ENCODE measurements at regions not wholly inside any gene's neighbourhood (a gene's known extent, or its start where the extent isn't known, plus 50 kb on each side); places are given as distances from the start of the nearest gene placed in this dataset.
A peak's percentile ranks its signal among the peaks of the same experiment; 100 is the strongest.
"Not testable (repeated sequence)": the region's sequence is repeated elsewhere in the genome, so short reads cannot be mapped to it uniquely, and the experiment has no call there.

DNA sequence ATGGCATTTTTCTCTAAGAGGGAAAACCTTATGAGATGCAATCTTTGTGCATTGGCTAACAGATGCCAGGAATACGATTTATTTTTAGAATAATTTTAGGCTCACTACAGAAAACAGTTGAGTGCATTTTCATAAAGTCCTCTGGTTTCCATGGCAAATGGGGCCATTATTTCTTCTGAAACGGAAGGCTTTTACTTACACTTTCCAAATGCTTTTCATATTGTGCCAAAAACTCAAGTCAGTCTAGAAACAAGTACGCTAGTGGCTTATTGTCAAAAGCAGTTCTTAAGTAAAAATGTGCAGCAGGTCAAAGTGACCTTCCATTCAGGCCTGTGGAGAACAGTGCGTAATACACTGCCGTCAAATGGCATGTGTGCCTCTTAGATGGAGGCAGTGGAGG is 628.7 kb downstream of the EFNB2 start:
- no peak for DNase-seq

GRCh38 chr13:105904034-105904742 is 631.3 kb downstream of the EFNB2 start:
- no peak for DNase-seq

DNA sequence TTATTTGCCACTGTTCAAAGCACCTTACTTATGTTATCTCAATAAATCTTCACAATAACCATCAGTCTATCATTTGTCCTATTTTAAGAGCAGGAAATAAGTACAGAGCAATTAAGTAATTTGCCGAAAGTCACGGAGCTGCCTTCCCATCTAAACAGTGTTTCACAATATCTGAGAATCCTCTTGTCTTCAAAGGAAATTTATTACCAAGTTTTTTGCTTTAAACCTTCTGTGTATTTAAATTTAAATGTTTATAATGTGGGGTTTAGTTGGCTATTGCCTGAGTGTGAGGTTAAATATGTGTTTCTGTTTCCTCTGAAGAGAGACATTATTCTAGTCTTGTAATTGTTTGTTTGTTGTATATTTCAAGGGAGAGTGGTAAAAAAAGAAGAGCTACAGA is 633.1 kb downstream of the EFNB2 start:
- DNase-seq, result no peak

DNA sequence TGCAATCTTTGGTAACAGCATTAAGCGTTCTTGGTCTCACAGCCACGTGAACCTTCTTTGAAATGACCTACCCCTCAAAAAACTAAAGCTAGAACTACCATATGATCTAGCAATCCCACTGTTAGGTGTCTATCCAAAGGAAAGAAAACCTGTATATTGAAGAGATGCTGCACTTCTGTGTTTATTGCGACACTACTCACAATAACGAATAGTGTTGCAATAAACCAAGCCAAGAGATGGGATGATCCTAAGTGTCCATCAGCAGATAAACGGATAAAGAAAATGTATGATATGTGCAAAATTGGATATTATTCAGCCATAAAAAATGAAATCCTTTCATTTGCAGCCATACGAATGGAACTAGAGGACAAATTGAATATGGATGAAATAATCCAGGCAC is 637.9 kb downstream of the EFNB2 start:
- DNase-seq, result no peak

DNA sequence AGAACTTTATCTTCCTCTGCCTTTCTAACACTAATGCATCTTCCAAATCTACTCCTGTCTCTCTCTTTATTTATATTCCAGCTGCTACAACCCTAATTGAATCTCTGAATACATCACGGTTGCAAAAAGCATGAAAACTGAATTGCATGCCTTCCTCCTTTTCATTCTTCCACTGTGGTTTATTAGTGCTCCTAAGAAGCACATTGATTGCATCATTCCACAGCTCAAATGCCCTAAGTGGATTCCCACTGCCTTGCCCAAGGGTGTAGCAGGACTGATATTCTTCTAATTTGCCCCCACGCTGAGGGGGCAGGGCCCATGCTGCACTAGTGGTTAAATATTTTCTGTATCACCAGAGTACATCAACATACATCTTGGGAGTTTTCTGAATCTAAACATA is 640.8 kb downstream of the EFNB2 start:
- no peak for DNase-seq

DNA sequence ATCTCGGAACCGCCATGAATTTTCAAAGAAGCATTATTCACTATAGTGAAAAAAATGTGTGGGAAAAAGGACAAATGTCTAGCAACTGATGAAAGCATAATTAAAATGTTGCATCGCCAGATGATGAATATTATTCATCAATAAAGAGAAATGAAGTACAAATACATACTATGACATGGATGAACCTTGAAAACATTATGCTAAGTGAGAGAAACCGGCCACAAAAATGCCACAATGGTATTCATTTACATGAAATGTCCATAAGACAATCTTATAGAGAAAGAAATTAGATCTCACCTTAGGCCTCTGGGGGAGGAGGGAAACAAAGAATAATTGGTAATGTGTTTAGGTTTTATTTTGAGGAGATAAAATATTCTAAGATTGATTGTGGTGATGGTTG is 645.0 kb downstream of the EFNB2 start:
- no peak for DNase-seq

- DNase-seq, result no peak
These were observed 657.3 kb downstream of the EFNB2 start for GRCh38 chr13:105878119-105878700.

DNA sequence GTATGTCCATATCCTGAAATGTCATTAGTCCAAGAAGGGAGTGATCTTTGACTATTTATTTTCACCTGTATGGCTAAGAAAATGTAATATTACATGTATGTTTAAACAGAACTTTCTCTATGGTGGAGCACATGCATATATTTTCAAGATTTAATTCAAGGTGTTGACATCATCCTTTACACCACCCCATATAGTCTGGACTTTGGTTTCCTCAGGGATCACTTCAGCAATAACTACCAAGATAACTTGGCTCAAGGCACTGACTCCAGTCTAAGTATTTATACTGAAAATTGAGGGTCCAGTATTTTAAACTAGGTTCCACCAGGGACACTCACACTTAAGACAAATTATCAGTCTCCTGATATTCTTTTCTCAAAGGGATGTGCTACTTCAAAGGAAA is 660.6 kb downstream of the EFNB2 start:
- DNase-seq, result no peak

DNA sequence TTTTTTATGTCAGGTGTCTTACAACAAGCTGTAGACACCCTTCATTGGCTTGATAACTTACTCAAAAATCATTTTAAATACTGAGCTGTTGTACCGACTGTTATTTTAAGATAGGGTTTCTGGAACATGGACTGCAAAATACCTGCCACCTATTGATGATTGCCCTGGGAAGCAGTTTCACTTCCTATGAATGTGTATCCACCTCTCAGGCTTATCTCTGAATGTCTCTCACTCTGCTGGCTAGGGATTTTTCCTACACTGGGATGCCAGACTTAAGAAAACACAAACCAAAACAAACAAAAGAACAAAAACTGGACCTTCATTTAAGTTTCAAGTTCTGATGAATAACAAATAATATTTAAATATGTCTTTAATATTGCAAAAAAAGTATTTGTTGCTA is 663.7 kb downstream of the EFNB2 start:
- no peak for DNase-seq

GRCh38 chr13:105871326-105871725 is 664.1 kb downstream of the EFNB2 start:
- no peak for DNase-seq

GRCh38 chr13:105863300-105863920 is 672.1 kb downstream of the EFNB2 start:
- DNase-seq, result no peak

DNA sequence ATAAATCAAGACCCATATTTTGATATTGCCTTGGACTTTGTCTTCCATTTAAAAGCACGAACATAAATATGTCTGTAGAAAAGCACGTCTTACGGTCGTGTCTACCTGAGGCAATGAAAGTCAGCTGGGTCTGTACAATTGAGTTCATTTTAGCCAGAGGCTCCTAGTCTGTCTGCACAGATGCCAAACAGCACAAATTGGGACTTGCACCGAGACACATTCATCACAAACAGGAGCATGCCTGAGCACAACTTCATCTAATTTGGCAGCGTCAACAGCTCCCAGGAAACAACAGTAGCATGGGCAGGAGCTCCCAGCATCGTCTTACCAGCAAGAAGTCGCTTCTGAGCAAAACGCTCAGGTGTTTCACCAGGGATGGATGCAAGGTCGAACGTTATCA is 687.0 kb downstream of the EFNB2 start:
- no peak for DNase-seq

DNA sequence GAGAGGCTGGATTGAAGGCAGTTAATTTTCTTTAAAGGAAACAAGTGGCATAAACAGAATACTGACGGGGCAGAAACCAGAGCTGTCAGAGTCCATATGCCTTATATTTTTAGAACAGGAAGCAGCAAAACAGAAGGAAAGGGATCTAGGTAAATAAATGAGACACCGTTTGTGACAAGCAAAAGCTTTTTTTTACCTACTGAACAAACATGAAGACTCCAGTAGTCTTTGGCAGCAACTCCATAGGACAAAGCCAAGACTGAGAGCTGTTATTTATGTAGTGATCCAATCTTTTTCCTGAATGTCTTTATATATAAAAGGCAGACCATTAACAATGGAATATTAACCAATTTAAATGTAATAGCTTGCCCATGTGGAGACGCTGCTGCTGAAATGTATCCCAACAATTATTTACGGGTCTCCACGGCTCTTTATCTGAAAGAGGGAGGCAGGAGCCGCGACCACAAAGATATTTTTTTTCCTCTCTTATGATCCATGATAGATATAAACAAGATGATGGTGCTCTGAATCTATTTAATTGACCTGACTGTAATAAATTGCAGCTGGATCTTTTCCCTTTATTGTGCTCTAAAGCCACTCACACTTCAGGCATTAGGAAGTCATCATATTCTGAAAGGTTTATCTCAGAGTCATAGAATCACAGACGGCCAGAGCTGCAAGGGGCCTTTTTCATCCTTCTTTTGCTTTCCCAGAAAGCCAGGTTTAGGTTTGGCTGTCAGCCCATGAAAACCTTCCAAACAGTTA is 687.8 kb downstream of the EFNB2 start:
- peak; percentile 55 for DNase-seq

- no peak for DNase-seq
These were observed 688.5 kb downstream of the EFNB2 start for GRCh38 chr13:105846923-105847322.

DNA sequence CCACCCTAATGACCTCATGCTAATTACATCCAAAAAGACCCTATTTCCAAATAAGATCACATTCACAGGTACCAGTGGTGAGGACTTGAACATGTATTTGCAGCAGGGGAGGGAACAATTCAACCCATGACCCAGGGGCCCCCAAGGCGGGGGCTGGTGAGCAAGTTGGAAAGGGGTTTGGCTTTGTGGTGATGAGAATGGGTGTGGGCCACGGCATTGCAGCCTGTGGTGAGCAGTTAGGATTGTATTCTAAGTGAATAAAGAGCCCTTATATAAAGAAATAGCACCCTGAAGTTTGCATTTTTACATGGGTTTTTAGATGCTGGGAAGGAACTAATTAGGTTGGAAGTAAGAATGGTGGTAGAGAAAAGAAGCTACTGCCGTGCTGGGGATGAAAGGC is 694.2 kb downstream of the EFNB2 start:
- no peak for DNase-seq

DNA sequence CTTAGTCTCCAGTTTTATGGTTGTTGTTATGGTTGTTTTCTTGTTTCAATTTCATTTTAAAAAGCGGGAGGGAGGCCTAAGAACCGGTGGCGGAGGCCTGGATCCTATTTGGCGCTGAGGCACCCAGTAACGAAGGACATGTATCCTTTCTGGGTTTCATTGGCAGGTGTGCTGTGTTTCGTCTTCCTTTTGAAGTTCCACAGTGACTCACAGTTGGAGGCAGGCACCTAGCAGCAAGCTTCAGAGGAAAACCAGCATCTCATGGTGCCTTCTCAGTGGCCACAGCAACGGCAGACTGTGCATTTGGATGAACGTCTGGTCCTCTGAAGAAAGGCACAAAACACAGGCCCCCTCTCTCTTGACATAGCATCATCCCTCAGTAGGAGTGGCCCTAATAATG is 697.2 kb downstream of the EFNB2 start:
- no peak for DNase-seq

- not testable (repeated sequence) for DNase-seq
These were observed 698.2 kb downstream of the EFNB2 start for GRCh38 chr13:105837295-105837694.

- no peak for DNase-seq
These were observed 704.6 kb downstream of the EFNB2 start for GRCh38 chr13:105830821-105831220.

- no peak for DNase-seq
These were observed 708.2 kb downstream of the EFNB2 start for GRCh38 chr13:105827111-105827809.

- DNase-seq, result no peak
These were observed 710.4 kb downstream of the EFNB2 start for GRCh38 chr13:105825071-105825470.

DNA sequence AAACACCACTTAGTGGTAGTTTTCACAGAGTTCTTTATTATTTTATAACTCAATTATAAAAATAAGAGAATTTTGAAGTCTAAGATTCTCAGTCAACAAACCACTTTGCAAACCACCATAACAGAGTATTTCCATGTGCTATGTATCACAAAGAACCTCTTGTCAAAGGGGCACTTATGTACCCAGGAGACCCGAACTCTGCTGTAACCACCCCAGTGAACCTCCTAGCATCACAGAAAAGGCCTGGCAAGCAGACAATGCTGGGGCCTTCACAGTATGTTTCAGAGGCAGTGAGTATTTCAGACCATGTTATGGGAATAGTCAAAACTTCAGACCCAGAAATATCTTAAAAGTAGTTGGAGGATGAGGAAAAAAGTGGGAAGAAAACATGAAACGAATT is 714.1 kb downstream of the EFNB2 start:
- DNase-seq, result no peak

DNA sequence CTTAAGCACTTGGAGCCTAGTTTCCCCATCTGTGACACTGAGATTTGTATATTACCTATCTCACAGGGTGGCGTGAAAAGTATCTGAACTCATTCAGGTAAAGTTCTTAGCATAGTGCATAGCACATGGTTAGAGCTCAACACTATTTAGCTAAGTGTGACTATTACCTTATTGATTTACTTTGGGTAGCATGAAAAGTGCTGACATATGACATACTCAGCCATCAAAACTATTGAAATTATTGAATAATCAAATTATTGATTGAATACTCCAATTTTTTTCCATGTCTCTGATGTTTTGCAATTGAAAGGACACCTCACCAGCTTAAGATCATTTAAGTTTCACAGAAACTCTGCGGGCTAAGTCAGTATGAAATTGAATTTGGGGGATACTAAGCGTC is 715.0 kb downstream of the EFNB2 start:
- no peak for DNase-seq

DNA sequence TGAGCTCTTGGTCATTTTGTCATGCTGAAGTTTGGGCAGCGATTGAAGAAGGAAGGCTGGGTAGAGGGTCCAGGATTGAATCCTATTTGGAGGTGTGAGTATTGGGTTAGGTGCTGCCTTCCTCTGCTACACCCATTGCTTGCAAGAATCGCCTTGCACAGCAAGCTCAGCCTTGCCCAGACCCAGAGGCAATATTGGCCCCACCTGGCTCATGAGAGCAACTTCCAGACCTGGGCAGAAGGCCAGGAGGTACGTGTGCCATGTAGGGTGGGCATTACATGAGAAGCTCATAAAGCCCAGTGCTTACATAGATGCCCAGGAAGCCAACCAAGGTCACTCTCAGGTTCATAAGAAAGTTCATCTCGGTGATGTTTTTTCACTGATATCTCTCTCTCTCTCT is 718.0 kb downstream of the EFNB2 start:
- no peak for DNase-seq

Measured in DMS53 (cell line).